HCEC 1CT (cell line): ENCODE measurements at regions not wholly inside any gene's neighbourhood (a gene's known extent, or its start where the extent isn't known, plus 50 kb on each side); places are given as distances from the start of the nearest gene placed in this dataset.

Experiments used
- DNase-seq: peaks from one replicate; pipeline ENCODE4 v3.0.0-alpha.2; 2017

- no peak for DNase-seq
Measured at GRCh38 chr1:59034925-59035324, 251.1 kb upstream of the JUN start.

GRCh38 chr1:59039551-59039950, 255.7 kb upstream of the JUN start:
- DNase-seq: no peak

- no peak for DNase-seq
Measured at GRCh38 chr1:59040486-59040885, 256.4 kb upstream of the FGGY start.

GRCh38 chr1:59041646-59042277, 255.1 kb upstream of the FGGY start:
- DNase-seq: peak; percentile 23

- peak; percentile 98 for DNase-seq
Measured at GRCh38 chr1:59043796-59044195, 253.1 kb upstream of the FGGY start.

GRCh38 chr1:59044535-59045121, 252.3 kb upstream of the FGGY start:
- DNase-seq: peak; percentile 40

GRCh38 chr1:59045137-59045536, 251.8 kb upstream of the FGGY start:
- no peak for DNase-seq

GRCh38 chr1:59045636-59046035, 251.3 kb upstream of the FGGY start:
- DNase-seq: no peak

GRCh38 chr1:59046134-59046533, 250.8 kb upstream of the FGGY start:
- DNase-seq: peak; percentile 27

- DNase-seq: no peak
Measured at GRCh38 chr1:59046730-59047157, 250.2 kb upstream of the FGGY start.

GRCh38 chr1:59051007-59051406, 245.9 kb upstream of the FGGY start:
- DNase-seq: no peak

- no peak for DNase-seq
Measured at GRCh38 chr1:59052166-59052590, 244.7 kb upstream of the FGGY start.

GRCh38 chr1:59054172-59054571, 242.7 kb upstream of the FGGY start:
- DNase-seq: no peak

GRCh38 chr1:59055908-59056719, 240.8 kb upstream of the FGGY start:
- DNase-seq: no peak

- DNase-seq: peak; percentile 94
Measured at GRCh38 chr1:59057211-59057694, 239.6 kb upstream of the FGGY start.

GRCh38 chr1:59057796-59058195, 239.1 kb upstream of the FGGY start:
- DNase-seq: peak; percentile 30

- no peak for DNase-seq
Measured at GRCh38 chr1:59058665-59059439, 238.0 kb upstream of the FGGY start.

- DNase-seq: peak; percentile 95
Measured at GRCh38 chr1:59061876-59062275, 235.0 kb upstream of the FGGY start.

GRCh38 chr1:59062743-59063142, 234.2 kb upstream of the FGGY start:
- DNase-seq: peak; percentile 74

- DNase-seq: no peak
Measured at GRCh38 chr1:59063501-59063900, 233.4 kb upstream of the FGGY start.

GRCh38 chr1:59064592-59064991, 232.3 kb upstream of the FGGY start:
- DNase-seq: no peak

GRCh38 chr1:59066236-59066635, 230.7 kb upstream of the FGGY start:
- no peak for DNase-seq

GRCh38 chr1:59070610-59071009, 226.3 kb upstream of the FGGY start:
- DNase-seq: no peak
